ENCODE measurements at regions not wholly inside any gene's neighbourhood (a gene's known extent, or its start where the extent isn't known, plus 50 kb on each side); places are given as distances from the start of the nearest gene placed in this dataset.

GRCh38 chr10:93245779-93246178 lies 172.1 kb downstream of the CYP26A1 start:
- TF ChIP-seq, protein P1, sequence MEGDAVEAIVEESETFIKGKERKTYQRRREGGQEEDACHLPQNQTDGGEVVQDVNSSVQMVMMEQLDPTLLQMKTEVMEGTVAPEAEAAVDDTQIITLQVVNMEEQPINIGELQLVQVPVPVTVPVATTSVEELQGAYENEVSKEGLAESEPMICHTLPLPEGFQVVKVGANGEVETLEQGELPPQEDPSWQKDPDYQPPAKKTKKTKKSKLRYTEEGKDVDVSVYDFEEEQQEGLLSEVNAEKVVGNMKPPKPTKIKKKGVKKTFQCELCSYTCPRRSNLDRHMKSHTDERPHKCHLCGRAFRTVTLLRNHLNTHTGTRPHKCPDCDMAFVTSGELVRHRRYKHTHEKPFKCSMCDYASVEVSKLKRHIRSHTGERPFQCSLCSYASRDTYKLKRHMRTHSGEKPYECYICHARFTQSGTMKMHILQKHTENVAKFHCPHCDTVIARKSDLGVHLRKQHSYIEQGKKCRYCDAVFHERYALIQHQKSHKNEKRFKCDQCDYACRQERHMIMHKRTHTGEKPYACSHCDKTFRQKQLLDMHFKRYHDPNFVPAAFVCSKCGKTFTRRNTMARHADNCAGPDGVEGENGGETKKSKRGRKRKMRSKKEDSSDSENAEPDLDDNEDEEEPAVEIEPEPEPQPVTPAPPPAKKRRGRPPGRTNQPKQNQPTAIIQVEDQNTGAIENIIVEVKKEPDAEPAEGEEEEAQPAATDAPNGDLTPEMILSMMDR (IDR thresholded peaks at IDR 0.05; ENCODE audit: low read length) = no peak
- TF ChIP-seq EZH2 (IDR thresholded peaks at IDR 0.05; ENCODE audit: borderline replicate concordance, low read length) = no peak

Data from OCI-LY1 (cell line).